ENCODE measurements at regions not wholly inside any gene's neighbourhood (a gene's known extent, or its start where the extent isn't known, plus 50 kb on each side); places are given as distances from the start of the nearest gene placed in this dataset.
"Not testable (repeated sequence)": the region's sequence is repeated elsewhere in the genome, so short reads cannot be mapped to it uniquely, and the experiment has no call there.

- Histone ChIP-seq H3K36me3 (ENCODE audit: control insufficient read depth in 3 of 3, insufficient read depth in 3 of 3, low read length in 3 of 3) (no peaks in the 10 kb centered on the region), H3K27ac (ENCODE audit: low read depth, low read length) (no peak overlapping the region), H3K4me3 (ENCODE audit: low read length in 3 of 3) (no peak overlapping the region), H3K9me3 (ENCODE audit: control insufficient read depth in 3 of 3, low read length in 3 of 3) (no peaks in the 10 kb centered on the region), H3K9ac (ENCODE audit: low read depth in 1 of 3, low read length in 3 of 3) (no peak overlapping the region), H3K27me3 (ENCODE audit: control insufficient read depth in 3 of 3, insufficient read depth in 3 of 3, low read length in 3 of 3) (peaks cover 0 to 3% (median 0%) of the 10 kb centered on the region in 3 donors), H3K4me1 (ENCODE audit: control insufficient read depth in 3 of 3, insufficient read depth in 3 of 3, low read length in 3 of 3) (no peaks in the 10 kb centered on the region)
Observed at GRCh38 chr1:243970077-243970476, 81.0 kb upstream of the ZBTB18 start.

- Histone ChIP-seq H3K4me3 (ENCODE audit: low read length in 3 of 3) (no peak overlapping the region), H3K9me3 (ENCODE audit: control insufficient read depth in 3 of 3, low read length in 3 of 3) (no peaks in the 10 kb centered on the region), H3K27ac (ENCODE audit: low read depth, low read length) (no peak overlapping the region), H3K27me3 (ENCODE audit: control insufficient read depth in 3 of 3, insufficient read depth in 3 of 3, low read length in 3 of 3) (no peaks in the 10 kb centered on the region), H3K36me3 (ENCODE audit: control insufficient read depth in 3 of 3, insufficient read depth in 3 of 3, low read length in 3 of 3) (no peaks in the 10 kb centered on the region), H3K9ac (ENCODE audit: low read depth in 1 of 3, low read length in 3 of 3) (no peak overlapping the region), H3K4me1 (ENCODE audit: control insufficient read depth in 3 of 3, insufficient read depth in 3 of 3, low read length in 3 of 3) (no peaks in the 10 kb centered on the region)
Observed at GRCh38 chr1:243968413-243968812, 82.7 kb upstream of the ZBTB18 start.

GRCh38 chr1:243964915-243965314, 86.2 kb upstream of the ZBTB18 start:
- Histone ChIP-seq H3K4me1 (ENCODE audit: control insufficient read depth in 3 of 3, insufficient read depth in 3 of 3, low read length in 3 of 3) (no peaks in the 10 kb centered on the region), H3K4me3 (ENCODE audit: low read length in 3 of 3) (no peak overlapping the region), H3K27ac (ENCODE audit: low read depth, low read length) (no peak overlapping the region), H3K9me3 (ENCODE audit: control insufficient read depth in 3 of 3, low read length in 3 of 3) (no peaks in the 10 kb centered on the region), H3K9ac (ENCODE audit: low read depth in 1 of 3, low read length in 3 of 3) (no peak overlapping the region), H3K27me3 (ENCODE audit: control insufficient read depth in 3 of 3, insufficient read depth in 3 of 3, low read length in 3 of 3) (no peaks in the 10 kb centered on the region), H3K36me3 (ENCODE audit: control insufficient read depth in 3 of 3, insufficient read depth in 3 of 3, low read length in 3 of 3) (no peaks in the 10 kb centered on the region)

- Histone ChIP-seq H3K4me1 (ENCODE audit: control insufficient read depth in 3 of 3, insufficient read depth in 3 of 3, low read length in 3 of 3) (no peaks in the 10 kb centered on the region), H3K27ac (ENCODE audit: low read depth, low read length) (no peak overlapping the region), H3K4me3 (ENCODE audit: low read length in 3 of 3) (no peak overlapping the region), H3K36me3 (ENCODE audit: control insufficient read depth in 3 of 3, insufficient read depth in 3 of 3, low read length in 3 of 3) (no peaks in the 10 kb centered on the region), H3K27me3 (ENCODE audit: control insufficient read depth in 3 of 3, insufficient read depth in 3 of 3, low read length in 3 of 3) (no peaks in the 10 kb centered on the region), H3K9me3 (ENCODE audit: control insufficient read depth in 3 of 3, low read length in 3 of 3) (no peaks in the 10 kb centered on the region), H3K9ac (ENCODE audit: low read depth in 1 of 3, low read length in 3 of 3) (no peak overlapping the region)
Observed at GRCh38 chr1:243963571-243963970, 87.5 kb upstream of the ZBTB18 start.

GRCh38 chr1:243962541-243962940, 88.5 kb upstream of the ZBTB18 start:
- no peaks in the 10 kb centered on the region for H3K27me3 ChIP-seq (ENCODE audit: control insufficient read depth in 3 of 3, insufficient read depth in 3 of 3, low read length in 3 of 3)
- H3K4me3 ChIP-seq (ENCODE audit: low read length in 3 of 3), result no peak overlapping the region
- no peaks in the 10 kb centered on the region for H3K9me3 ChIP-seq (ENCODE audit: control insufficient read depth in 3 of 3, low read length in 3 of 3)
- no peak overlapping the region for H3K9ac ChIP-seq (ENCODE audit: low read depth in 1 of 3, low read length in 3 of 3)
- H3K27ac ChIP-seq (ENCODE audit: low read depth, low read length), result no peak overlapping the region
- no peaks in the 10 kb centered on the region for H3K36me3 ChIP-seq (ENCODE audit: control insufficient read depth in 3 of 3, insufficient read depth in 3 of 3, low read length in 3 of 3)
- H3K4me1 ChIP-seq (ENCODE audit: control insufficient read depth in 3 of 3, insufficient read depth in 3 of 3, low read length in 3 of 3), result no peaks in the 10 kb centered on the region

GRCh38 chr1:243959998-243960397, 91.1 kb upstream of the ZBTB18 start:
- Histone ChIP-seq H3K4me1 (ENCODE audit: control insufficient read depth in 3 of 3, insufficient read depth in 3 of 3, low read length in 3 of 3) (no peaks in the 10 kb centered on the region), H3K36me3 (ENCODE audit: control insufficient read depth in 3 of 3, insufficient read depth in 3 of 3, low read length in 3 of 3) (no peaks in the 10 kb centered on the region), H3K9me3 (ENCODE audit: control insufficient read depth in 3 of 3, low read length in 3 of 3) (no peaks in the 10 kb centered on the region), H3K9ac (ENCODE audit: low read depth in 1 of 3, low read length in 3 of 3) (no peak overlapping the region), H3K27me3 (ENCODE audit: control insufficient read depth in 3 of 3, insufficient read depth in 3 of 3, low read length in 3 of 3) (no peaks in the 10 kb centered on the region), H3K27ac (ENCODE audit: low read depth, low read length) (no peak overlapping the region), H3K4me3 (ENCODE audit: low read length in 3 of 3) (no peak overlapping the region)

GRCh38 chr1:243957141-243957540, 93.9 kb upstream of the ZBTB18 start:
- Histone ChIP-seq H3K9ac (ENCODE audit: low read depth in 1 of 3, low read length in 3 of 3) (no peak overlapping the region), H3K4me3 (ENCODE audit: low read length in 3 of 3) (no peak overlapping the region), H3K9me3 (ENCODE audit: control insufficient read depth in 3 of 3, low read length in 3 of 3) (no peaks in the 10 kb centered on the region), H3K4me1 (ENCODE audit: control insufficient read depth in 3 of 3, insufficient read depth in 3 of 3, low read length in 3 of 3) (no peaks in the 10 kb centered on the region), H3K36me3 (ENCODE audit: control insufficient read depth in 3 of 3, insufficient read depth in 3 of 3, low read length in 3 of 3) (no peaks in the 10 kb centered on the region), H3K27me3 (ENCODE audit: control insufficient read depth in 3 of 3, insufficient read depth in 3 of 3, low read length in 3 of 3) (peaks cover 0 to 4% (median 0%) of the 10 kb centered on the region in 3 donors), H3K27ac (ENCODE audit: low read depth, low read length) (no peak overlapping the region)

GRCh38 chr1:243956450-243956849, 94.6 kb upstream of the ZBTB18 start:
- peaks cover 0 to 5% (median 0%) of the 10 kb centered on the region in 3 donors for H3K27me3 ChIP-seq (ENCODE audit: control insufficient read depth in 3 of 3, insufficient read depth in 3 of 3, low read length in 3 of 3)
- H3K9ac ChIP-seq (ENCODE audit: low read depth in 1 of 3, low read length in 3 of 3), result no peak overlapping the region
- no peaks in the 10 kb centered on the region for H3K9me3 ChIP-seq (ENCODE audit: control insufficient read depth in 3 of 3, low read length in 3 of 3)
- no peak overlapping the region for H3K4me3 ChIP-seq (ENCODE audit: low read length in 3 of 3)
- no peaks in the 10 kb centered on the region for H3K4me1 ChIP-seq (ENCODE audit: control insufficient read depth in 3 of 3, insufficient read depth in 3 of 3, low read length in 3 of 3)
- no peaks in the 10 kb centered on the region for H3K36me3 ChIP-seq (ENCODE audit: control insufficient read depth in 3 of 3, insufficient read depth in 3 of 3, low read length in 3 of 3)
- H3K27ac ChIP-seq (ENCODE audit: low read depth, low read length), result no peak overlapping the region

- H3K4me1 ChIP-seq (ENCODE audit: control insufficient read depth in 3 of 3, insufficient read depth in 3 of 3, low read length in 3 of 3); H3K27me3 ChIP-seq (ENCODE audit: control insufficient read depth in 3 of 3, insufficient read depth in 3 of 3, low read length in 3 of 3); H3K36me3 ChIP-seq (ENCODE audit: control insufficient read depth in 3 of 3, insufficient read depth in 3 of 3, low read length in 3 of 3); H3K9me3 ChIP-seq (ENCODE audit: control insufficient read depth in 3 of 3, low read length in 3 of 3); H3K27ac ChIP-seq (ENCODE audit: low read depth, low read length); H3K9ac ChIP-seq (ENCODE audit: low read depth in 1 of 3, low read length in 3 of 3); H3K4me3 ChIP-seq (ENCODE audit: low read length in 3 of 3): not testable (repeated sequence)
Observed at GRCh38 chr1:243951207-243951606, 99.9 kb upstream of the ZBTB18 start.

- Histone ChIP-seq H3K27me3 (ENCODE audit: control insufficient read depth in 3 of 3, insufficient read depth in 3 of 3, low read length in 3 of 3) (peaks cover 0 to 5% (median 0%) of the 10 kb centered on the region in 3 donors), H3K9ac (ENCODE audit: low read depth in 1 of 3, low read length in 3 of 3) (no peak overlapping the region), H3K4me3 (ENCODE audit: low read length in 3 of 3) (no peak overlapping the region), H3K27ac (ENCODE audit: low read depth, low read length) (no peak overlapping the region), H3K4me1 (ENCODE audit: control insufficient read depth in 3 of 3, insufficient read depth in 3 of 3, low read length in 3 of 3) (no peaks in the 10 kb centered on the region), H3K9me3 (ENCODE audit: control insufficient read depth in 3 of 3, low read length in 3 of 3) (no peaks in the 10 kb centered on the region), H3K36me3 (ENCODE audit: control insufficient read depth in 3 of 3, insufficient read depth in 3 of 3, low read length in 3 of 3) (no peaks in the 10 kb centered on the region)
Observed at GRCh38 chr1:243950166-243950565, 100.1 kb upstream of the AKT3 start.

GRCh38 chr1:243946946-243947345, 96.9 kb upstream of the AKT3 start:
- Histone ChIP-seq H3K4me3 (ENCODE audit: low read length in 3 of 3) (no peak overlapping the region), H3K9me3 (ENCODE audit: control insufficient read depth in 3 of 3, low read length in 3 of 3) (no peaks in the 10 kb centered on the region), H3K27me3 (ENCODE audit: control insufficient read depth in 3 of 3, insufficient read depth in 3 of 3, low read length in 3 of 3) (peaks cover 0 to 4% (median 0%) of the 10 kb centered on the region in 3 donors), H3K4me1 (ENCODE audit: control insufficient read depth in 3 of 3, insufficient read depth in 3 of 3, low read length in 3 of 3) (no peaks in the 10 kb centered on the region), H3K27ac (ENCODE audit: low read depth, low read length) (no peak overlapping the region), H3K36me3 (ENCODE audit: control insufficient read depth in 3 of 3, insufficient read depth in 3 of 3, low read length in 3 of 3) (no peaks in the 10 kb centered on the region), H3K9ac (ENCODE audit: low read depth in 1 of 3, low read length in 3 of 3) (no peak overlapping the region)
